AG09309 (cell line): ENCODE measurements at regions not wholly inside any gene's neighbourhood (a gene's known extent, or its start where the extent isn't known, plus 50 kb on each side); places are given as distances from the start of the nearest gene placed in this dataset.
"Not testable (repeated sequence)": the region's sequence is repeated elsewhere in the genome, so short reads cannot be mapped to it uniquely, and the experiment has no call there.

Experiments
- DNase-seq: peaks from one replicate; pipeline ENCODE4 v3.0.0-alpha.2; 2010; ENCODE audit warnings: low read depth
- H3K4me3 ChIP-seq: 2 replicates; pipeline ENCODE4 v1.5.1; 2011; ENCODE audit warnings: mild to moderate bottlenecking, low read depth, low read length, moderate library complexity; ENCODE audit not compliant: control insufficient read depth
- CTCF ChIP-seq: IDR thresholded peaks from 2 replicates; pipeline ENCODE4 v1.5.1; 2011; ENCODE audit warnings: mild to moderate bottlenecking, low read depth, low read length, inconsistent platforms; ENCODE audit not compliant: insufficient read depth, control insufficient read depth; ENCODE audit errors: missing control alignments

- TF ChIP-seq CTCF = no peak
- H3K4me3 ChIP-seq = no peak overlapping the region
- DNase-seq = no peak
Observed at GRCh38 chr5:155686131-155686530, 640.8 kb upstream of the SGCD start.

- no peak overlapping the region for H3K4me3 ChIP-seq
- no peak for DNase-seq
- no peak for TF ChIP-seq CTCF
Observed at GRCh38 chr5:155689406-155689805, 637.6 kb upstream of the SGCD start.

- no peak for DNase-seq
- no peak overlapping the region for H3K4me3 ChIP-seq
- TF ChIP-seq CTCF = no peak
Observed at GRCh38 chr5:155696362-155696761, 630.6 kb upstream of the SGCD start.

GRCh38 chr5:155697236-155697635 lies 629.7 kb upstream of the SGCD start:
- DNase-seq = no peak
- TF ChIP-seq CTCF = no peak
- no peak overlapping the region for H3K4me3 ChIP-seq

DNA sequence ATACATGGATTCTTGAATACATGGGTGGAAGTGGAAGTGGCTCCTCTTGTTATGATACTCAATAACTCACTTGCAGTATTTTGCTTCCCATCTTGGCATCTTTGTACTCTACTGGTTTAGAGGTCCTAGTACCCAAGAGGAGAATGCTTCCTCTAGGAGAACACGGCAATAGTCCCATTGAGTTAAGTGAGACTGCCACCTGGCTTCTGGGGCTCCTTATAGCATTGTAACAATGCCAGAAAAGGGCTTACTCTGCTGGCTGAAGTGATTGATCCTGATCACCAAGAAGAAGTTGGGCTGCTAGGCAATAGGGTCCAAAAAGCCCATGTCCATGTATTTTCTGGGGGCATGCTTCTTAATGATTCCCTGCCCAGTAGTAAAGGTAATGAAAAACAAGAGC lies 627.6 kb upstream of the SGCD start:
- no peak for TF ChIP-seq CTCF
- H3K4me3 ChIP-seq = no peak overlapping the region
- no peak for DNase-seq

DNA sequence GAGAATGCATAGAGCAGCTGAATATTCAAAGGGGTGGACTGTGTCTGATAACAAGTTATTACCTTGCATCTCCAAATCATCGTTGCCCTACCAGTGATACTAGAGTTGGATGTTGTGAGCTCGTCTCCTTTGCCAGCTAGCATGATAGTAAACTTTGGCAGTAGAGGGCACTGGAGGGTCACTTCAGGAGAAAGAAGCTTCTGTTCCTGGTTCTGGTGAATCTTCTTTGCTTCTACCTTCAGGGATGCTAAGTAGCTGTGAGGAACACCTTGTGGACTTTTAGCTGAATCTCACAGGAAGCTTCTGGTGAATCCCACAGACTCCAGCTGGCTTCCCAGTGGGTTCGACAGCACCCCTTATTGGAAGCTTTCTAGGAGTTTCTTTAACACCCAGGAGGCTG lies 626.6 kb upstream of the SGCD start:
- no peak for DNase-seq
- no peak overlapping the region for H3K4me3 ChIP-seq
- peak; percentile 44 for TF ChIP-seq CTCF

GRCh38 chr5:155711882-155712281 lies 615.1 kb upstream of the SGCD start:
- no peak for TF ChIP-seq CTCF
- DNase-seq = no peak
- H3K4me3 ChIP-seq = no peak overlapping the region

- H3K4me3 ChIP-seq, DNase-seq: not testable (repeated sequence)
Observed at GRCh38 chr5:155714435-155714834, 612.5 kb upstream of the SGCD start.
